Smooth muscle cell (in vitro differentiated cells): ENCODE measurements at regions not wholly inside any gene's neighbourhood (a gene's known extent, or its start where the extent isn't known, plus 50 kb on each side); places are given as distances from the start of the nearest gene placed in this dataset.

ENCODE experiments used
- DNase-seq: peaks from one replicate; lab custom pipeline; 2025; ENCODE audit not compliant: unreplicated experiment; lab: John Stamatoyannopoulos, UW
- H2AFZ ChIP-seq: fragments of 200-600 bp; sonication (generic); 2 replicates; pipeline ENCODE4 v1.6.0; 2016; ENCODE audit warnings: antibody characterized with exemption, low read depth, mild to moderate bottlenecking
- H3F3A ChIP-seq: fragments of 200-600 bp; sonication (generic); 2 replicates; pipeline ENCODE4 v1.6.0; 2017; ENCODE audit warnings: antibody characterized with exemption, low read depth
- H3K27ac ChIP-seq: fragments of 200-600 bp; sonication (generic); 2 replicates; pipeline ENCODE4 v1.5.1; 2016; ENCODE audit warnings: low read depth, mild to moderate bottlenecking
- H3K27me3 ChIP-seq: fragments of 200-600 bp; sonication (generic); 2 replicates; pipeline ENCODE4 v1.6.1; 2016; ENCODE audit warnings: low read depth, mild to moderate bottlenecking
- H3K36me3 ChIP-seq: fragments of 200-600 bp; sonication (generic); 2 replicates; pipeline ENCODE4 v1.5.1; 2016; ENCODE audit warnings: low read depth
- H3K4me1 ChIP-seq: fragments of 200-600 bp; sonication (generic); 2 replicates; pipeline ENCODE4 v1.5.1; 2016; ENCODE audit warnings: low read depth
- H3K4me2 ChIP-seq: fragments of 200-600 bp; sonication (generic); 2 replicates; pipeline ENCODE4 v1.6.0; 2016; ENCODE audit warnings: mild to moderate bottlenecking
- H3K4me3 ChIP-seq: fragments of 200-600 bp; sonication (generic); 2 replicates; pipeline ENCODE4 v1.5.1; 2016; ENCODE audit warnings: mild to moderate bottlenecking
- H3K79me2 ChIP-seq: fragments of 200-600 bp; sonication (generic); 2 replicates; pipeline ENCODE4 v1.6.0; 2016; ENCODE audit warnings: low read depth, mild to moderate bottlenecking
- H3K9ac ChIP-seq: fragments of 200-600 bp; sonication (generic); 2 replicates; pipeline ENCODE4 v1.6.0; 2016; ENCODE audit warnings: low read depth
- H3K9me3 ChIP-seq: fragments of 200-600 bp; sonication (generic); replicated peaks from 2 replicates; pipeline ENCODE4 v1.5.1; 2016; ENCODE audit warnings: low read depth
- H4K20me1 ChIP-seq: fragments of 200-600 bp; sonication (generic); 2 replicates; pipeline ENCODE4 v1.6.0; 2016; ENCODE audit warnings: low read depth
- WGBS: methylation state at CpG from one replicate; pipeline ENCODE4 v1.1.7; 2016; ENCODE audit warnings: low lambda C conversion rate; 5-methylcytosine and 5-hydroxymethylcytosine counted together
- TF ChIP-seq, protein P1 (sequence below): fragments of 200-600 bp; sonication (generic); IDR thresholded peaks from 2 replicates; pipeline ENCODE4 v1.5.1; 2017; ENCODE audit warnings: borderline replicate concordance, mild to moderate bottlenecking, antibody characterized with exemption; ENCODE audit not compliant: insufficient read depth, poor library complexity, severe bottlenecking

DNA sequence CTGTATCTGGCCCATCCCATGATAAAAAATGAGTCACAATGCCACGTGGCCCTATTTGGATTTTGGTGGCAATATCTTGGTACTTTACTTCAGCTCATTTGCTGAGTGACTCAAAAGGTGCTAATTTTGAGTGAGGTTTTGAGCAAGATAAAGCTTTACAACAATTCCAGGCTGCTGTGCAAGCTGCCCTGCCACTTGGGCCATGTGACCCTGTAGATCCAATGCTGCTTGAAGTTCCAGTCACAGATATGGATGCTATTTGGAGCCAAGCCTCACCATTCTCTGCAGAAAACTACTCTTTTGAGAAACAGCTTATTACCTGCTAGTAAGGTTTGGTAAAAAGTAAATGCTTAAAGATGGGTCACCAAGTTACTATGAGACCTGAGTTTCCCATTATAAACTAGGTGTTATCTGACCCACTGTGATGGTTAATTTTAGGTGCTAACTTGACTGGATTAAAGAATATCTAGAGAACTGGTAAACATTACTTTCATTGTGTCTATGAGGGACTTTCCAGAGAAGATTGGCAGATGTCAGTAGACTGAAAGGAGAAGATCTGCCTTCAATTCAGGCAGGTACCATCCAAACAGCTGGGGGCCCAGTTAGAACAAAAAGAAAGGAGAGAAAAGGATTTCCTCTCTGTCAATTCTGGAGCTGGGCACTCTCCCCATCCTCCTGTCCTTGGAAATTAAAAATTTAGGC is 1083.9 kb downstream of the DIPK2A start:
- H3K36me3 ChIP-seq, result no peaks in the 10 kb centered on the region
- H3K4me1 ChIP-seq, result no peaks in the 10 kb centered on the region
- H3F3A ChIP-seq, result no peaks in the 10 kb centered on the region
- no peak overlapping the region for H2AFZ ChIP-seq
- H3K9ac ChIP-seq, result no peak overlapping the region
- H3K4me3 ChIP-seq, result no peak overlapping the region
- H3K27me3 ChIP-seq, result no peaks in the 10 kb centered on the region
- WGBS, result 65% methylated on average over 1 of the region's 1 CpG
- H3K27ac ChIP-seq, result no peak overlapping the region
- TF ChIP-seq, protein P1, sequence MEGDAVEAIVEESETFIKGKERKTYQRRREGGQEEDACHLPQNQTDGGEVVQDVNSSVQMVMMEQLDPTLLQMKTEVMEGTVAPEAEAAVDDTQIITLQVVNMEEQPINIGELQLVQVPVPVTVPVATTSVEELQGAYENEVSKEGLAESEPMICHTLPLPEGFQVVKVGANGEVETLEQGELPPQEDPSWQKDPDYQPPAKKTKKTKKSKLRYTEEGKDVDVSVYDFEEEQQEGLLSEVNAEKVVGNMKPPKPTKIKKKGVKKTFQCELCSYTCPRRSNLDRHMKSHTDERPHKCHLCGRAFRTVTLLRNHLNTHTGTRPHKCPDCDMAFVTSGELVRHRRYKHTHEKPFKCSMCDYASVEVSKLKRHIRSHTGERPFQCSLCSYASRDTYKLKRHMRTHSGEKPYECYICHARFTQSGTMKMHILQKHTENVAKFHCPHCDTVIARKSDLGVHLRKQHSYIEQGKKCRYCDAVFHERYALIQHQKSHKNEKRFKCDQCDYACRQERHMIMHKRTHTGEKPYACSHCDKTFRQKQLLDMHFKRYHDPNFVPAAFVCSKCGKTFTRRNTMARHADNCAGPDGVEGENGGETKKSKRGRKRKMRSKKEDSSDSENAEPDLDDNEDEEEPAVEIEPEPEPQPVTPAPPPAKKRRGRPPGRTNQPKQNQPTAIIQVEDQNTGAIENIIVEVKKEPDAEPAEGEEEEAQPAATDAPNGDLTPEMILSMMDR, result no peak
- H3K4me2 ChIP-seq, result no peak overlapping the region
- H3K9me3 ChIP-seq, result no peaks in the 10 kb centered on the region
- no peak for DNase-seq
- H4K20me1 ChIP-seq, result no peaks in the 10 kb centered on the region
- H3K79me2 ChIP-seq, result no peaks in the 10 kb centered on the region

DNA sequence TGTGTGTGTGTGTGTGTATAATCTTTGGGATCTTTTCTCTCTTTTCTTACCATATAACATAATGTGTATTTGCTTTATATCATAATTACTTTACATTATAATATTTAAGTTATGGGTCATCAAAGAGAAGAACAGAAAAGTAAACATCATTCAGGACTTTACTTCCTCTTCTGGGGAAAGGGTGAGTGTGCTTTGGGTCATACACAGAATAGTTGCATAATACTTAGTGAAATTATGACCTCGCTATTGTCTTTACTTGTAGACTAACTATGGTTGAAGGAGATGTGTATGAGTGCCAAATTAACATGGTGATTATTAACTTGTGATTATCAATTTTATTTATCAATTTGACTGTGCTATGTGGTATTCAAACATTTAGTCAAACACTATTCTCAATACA is 1086.9 kb downstream of the DIPK2A start:
- no peak overlapping the region for H3K27ac ChIP-seq
- 100% methylated on average over 1 of the region's 1 CpG for WGBS
- TF ChIP-seq, protein P1, result no peak
- H3K27me3 ChIP-seq, result no peaks in the 10 kb centered on the region
- no peak overlapping the region for H3K9ac ChIP-seq
- H3F3A ChIP-seq, result no peaks in the 10 kb centered on the region
- H3K79me2 ChIP-seq, result no peaks in the 10 kb centered on the region
- no peaks in the 10 kb centered on the region for H3K9me3 ChIP-seq
- no peaks in the 10 kb centered on the region for H3K36me3 ChIP-seq
- H3K4me2 ChIP-seq, result no peak overlapping the region
- H4K20me1 ChIP-seq, result no peaks in the 10 kb centered on the region
- H3K4me3 ChIP-seq, result no peak overlapping the region
- no peak overlapping the region for H2AFZ ChIP-seq
- H3K4me1 ChIP-seq, result no peaks in the 10 kb centered on the region
- DNase-seq, result no peak

GRCh38 chr3:145063616-145064015 is 1092.0 kb downstream of the DIPK2A start:
- Histone ChIP-seq H3K36me3 (no peaks in the 10 kb centered on the region), H4K20me1 (no peaks in the 10 kb centered on the region), H3K4me1 (no peaks in the 10 kb centered on the region), H2AFZ (no peak overlapping the region), H3K4me3 (no peak overlapping the region), H3K9ac (no peak overlapping the region), H3F3A (no peaks in the 10 kb centered on the region), H3K27ac (no peak overlapping the region), H3K79me2 (no peaks in the 10 kb centered on the region), H3K27me3 (no peaks in the 10 kb centered on the region), H3K4me2 (no peak overlapping the region), H3K9me3 (no peaks in the 10 kb centered on the region)
- no peak for DNase-seq
- TF ChIP-seq, protein P1, result no peak
- WGBS, result 47% methylated on average over 5 of the region's 5 CpGs

DNA sequence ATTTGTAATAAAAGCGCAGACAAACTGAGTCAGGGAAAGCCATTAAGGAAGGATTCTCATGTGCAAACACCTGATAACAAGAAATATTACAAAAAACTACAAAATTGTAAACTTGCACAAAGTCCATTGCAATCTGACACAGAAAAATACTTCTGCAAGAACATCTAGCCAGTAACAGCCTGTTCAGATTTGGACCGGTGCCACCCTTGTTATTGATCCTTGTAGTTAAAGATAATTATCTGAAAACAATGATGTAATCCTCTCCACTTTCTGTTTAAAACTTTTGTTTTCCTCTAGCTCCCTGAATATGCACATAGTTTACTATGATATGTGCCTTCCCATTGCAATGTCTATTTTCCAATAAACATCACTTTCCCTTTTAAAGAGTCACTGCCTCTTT is 1090.2 kb downstream of the PLOD2 start:
- WGBS, result 93% methylated on average over 2 of the region's 2 CpGs
- no peak overlapping the region for H3K4me2 ChIP-seq
- no peak overlapping the region for H3K4me3 ChIP-seq
- H3K9ac ChIP-seq, result no peak overlapping the region
- H3K36me3 ChIP-seq, result no peaks in the 10 kb centered on the region
- no peaks in the 10 kb centered on the region for H3F3A ChIP-seq
- H3K9me3 ChIP-seq, result no peaks in the 10 kb centered on the region
- no peaks in the 10 kb centered on the region for H3K27me3 ChIP-seq
- no peak overlapping the region for H3K27ac ChIP-seq
- TF ChIP-seq, protein P1, result no peak
- no peak overlapping the region for H2AFZ ChIP-seq
- H4K20me1 ChIP-seq, result no peaks in the 10 kb centered on the region
- H3K79me2 ChIP-seq, result no peaks in the 10 kb centered on the region
- no peaks in the 10 kb centered on the region for H3K4me1 ChIP-seq
- DNase-seq, result no peak
